HEK293 (cell line): ENCODE measurements at regions not wholly inside any gene's neighbourhood (a gene's known extent, or its start where the extent isn't known, plus 50 kb on each side); places are given as distances from the start of the nearest gene placed in this dataset.
"Not testable (repeated sequence)": the region's sequence is repeated elsewhere in the genome, so short reads cannot be mapped to it uniquely, and the experiment has no call there.

Experiments used
- CTCF ChIA-PET: fragments of 350-600 bp; formaldehyde crosslinking; extraction: SDS; loops from one replicate; lab custom pipeline; 2021; ENCODE audit warnings: antibody characterized with exemption; lab: Yijun Ruan, JAX
- POLR2A ChIA-PET: fragments of 300-600 bp; formaldehyde crosslinking; extraction: SDS; loops from one replicate; lab custom pipeline; 2020; ENCODE audit warnings: antibody characterized with exemption, inconsistent platforms; lab: Yijun Ruan, JAX
- H3K27ac ChIP-seq: fragments of 200-500 bp; sonication (Bioruptor generic); 2 replicates; pipeline ENCODE4 v1.5.1; 2014; ENCODE audit warnings: low read depth, low read length, control low read depth, inconsistent platforms; ENCODE audit errors: extremely low read depth
- H3K36me3 ChIP-seq, 2 experiments: fragments of 200-500 bp in 1 of 2; sonication (Bioruptor generic) in 1 of 2; 1 replicate in 1 of 2; 2 replicates in 1 of 2; pipeline ENCODE4 v1.5.1; 2014 to 2017; ENCODE audit warnings: inconsistent platforms in 2 of 2, low read length in 2 of 2; ENCODE audit not compliant: control insufficient read depth in 2 of 2, insufficient read depth in 1 of 2
- H3K4me1 ChIP-seq: fragments of 200-500 bp; sonication (Bioruptor generic); 2 replicates; pipeline ENCODE4 v1.5.1; 2014; ENCODE audit warnings: mild to moderate bottlenecking, low read length, inconsistent platforms; ENCODE audit not compliant: control insufficient read depth, insufficient read depth
- H3K4me3 ChIP-seq: 2 replicates; pipeline ENCODE4 v1.5.1; 2011; ENCODE audit warnings: low read depth, mild to moderate bottlenecking, control low read depth, low read length, moderate library complexity
- H3K9me3 ChIP-seq: fragments of 200-500 bp; sonication (Bioruptor generic); 2 replicates; pipeline ENCODE4 v1.5.1; 2014; ENCODE audit warnings: low read depth, low read length, inconsistent platforms; ENCODE audit not compliant: control insufficient read depth, insufficient read depth
- BCL11A ChIP-seq: fragments of 450-650 bp; formaldehyde crosslinking; IDR thresholded peaks from 2 replicates; pipeline ENCODE4 v1.5.1; 2016; ENCODE audit warnings: low read depth, missing biosample characterization, missing genetic modification characterization
- IKZF3 ChIP-seq: fragments of 450-650 bp; IDR thresholded peaks from 2 replicates; pipeline ENCODE4 v1.5.0; 2018; ENCODE audit warnings: missing biosample characterization, mild to moderate bottlenecking, missing genetic modification characterization, moderate library complexity
- KLF1 ChIP-seq: fragments of 450-650 bp; formaldehyde crosslinking; IDR thresholded peaks from 2 replicates; pipeline ENCODE4 v1.5.1; 2016; ENCODE audit warnings: missing biosample characterization, missing genetic modification characterization
- MEIS1 ChIP-seq: sonication (generic); formaldehyde crosslinking; IDR thresholded peaks from 2 replicates; pipeline ENCODE4 v1.8.1; 2022; ENCODE audit warnings: missing genetic modification reagents, mild to moderate bottlenecking, borderline replicate concordance
- ZBTB10 ChIP-seq: fragments of 450-650 bp; formaldehyde crosslinking; IDR thresholded peaks from 2 replicates; pipeline ENCODE4 v1.5.1; 2016; ENCODE audit warnings: missing biosample characterization, missing genetic modification characterization
- ZEB2 ChIP-seq: fragments of 450-650 bp; formaldehyde crosslinking; IDR thresholded peaks from 2 replicates; pipeline ENCODE4 v1.5.1; 2016; ENCODE audit warnings: missing biosample characterization, missing genetic modification characterization
- ZNF10 ChIP-seq: fragments of 450-650 bp; formaldehyde crosslinking; IDR thresholded peaks from 2 replicates; pipeline ENCODE4 v1.5.1; 2017; ENCODE audit warnings: missing biosample characterization, missing genetic modification characterization
- ZNF175 ChIP-seq: fragments of 450-650 bp; formaldehyde crosslinking; IDR thresholded peaks from 2 replicates; pipeline ENCODE4 v1.5.1; 2016; ENCODE audit warnings: missing biosample characterization, missing genetic modification characterization
- ZNF266 ChIP-seq: fragments of 450-650 bp; formaldehyde crosslinking; IDR thresholded peaks from 2 replicates; pipeline ENCODE4 v1.5.1; 2016; ENCODE audit warnings: missing biosample characterization, missing genetic modification characterization, low read depth
- ZNF311 ChIP-seq: fragments of 450-650 bp; formaldehyde crosslinking; IDR thresholded peaks from 2 replicates; pipeline ENCODE4 v1.5.1; 2017; ENCODE audit warnings: missing biosample characterization, missing genetic modification characterization, borderline replicate concordance
- ZNF324 ChIP-seq: fragments of 450-650 bp; formaldehyde crosslinking; IDR thresholded peaks from 2 replicates; pipeline ENCODE4 v1.5.1; 2016; ENCODE audit warnings: missing biosample characterization, missing genetic modification characterization
- ZNF341 ChIP-seq: fragments of 450-650 bp; formaldehyde crosslinking; IDR thresholded peaks from 2 replicates; pipeline ENCODE4; 2016; ENCODE audit warnings: low read depth, missing biosample characterization, missing genetic modification characterization
- ZNF354C ChIP-seq: fragments of 450-650 bp; formaldehyde crosslinking; IDR thresholded peaks from 2 replicates; pipeline ENCODE4 v1.5.1; 2016; ENCODE audit warnings: missing biosample characterization, missing genetic modification characterization, low read depth, borderline replicate concordance
- ZNF394 ChIP-seq: fragments of 450-650 bp; formaldehyde crosslinking; IDR thresholded peaks from 2 replicates; pipeline ENCODE4 v1.5.1; 2016; ENCODE audit warnings: missing biosample characterization, missing genetic modification characterization, mild to moderate bottlenecking, moderate library complexity, borderline replicate concordance
- ZNF398 ChIP-seq: fragments of 450-650 bp; formaldehyde crosslinking; IDR thresholded peaks from 2 replicates; pipeline ENCODE4 v1.5.1; 2017; ENCODE audit warnings: missing biosample characterization, missing genetic modification characterization
- ZNF404 ChIP-seq: fragments of 450-650 bp; formaldehyde crosslinking; IDR thresholded peaks from 2 replicates; pipeline ENCODE4 v1.5.1; 2017; ENCODE audit warnings: missing biosample characterization, missing genetic modification characterization
- ZNF501 ChIP-seq: fragments of 450-650 bp; formaldehyde crosslinking; IDR thresholded peaks from 2 replicates; pipeline ENCODE4 v1.5.1; 2016; ENCODE audit warnings: missing biosample characterization, missing genetic modification characterization
- ZNF558 ChIP-seq: fragments of 450-650 bp; formaldehyde crosslinking; IDR thresholded peaks from 2 replicates; pipeline ENCODE4 v1.5.1; 2016; ENCODE audit warnings: missing biosample characterization, missing genetic modification characterization
- ZNF626 ChIP-seq: fragments of 450-650 bp; sonication (Bioruptor Pico); formaldehyde crosslinking; IDR thresholded peaks from 2 replicates; pipeline ENCODE4 v1.5.1; 2018; ENCODE audit warnings: missing biosample characterization, missing genetic modification characterization, inconsistent platforms
- ZNF654 ChIP-seq: fragments of 450-650 bp; formaldehyde crosslinking; IDR thresholded peaks from 2 replicates; pipeline ENCODE4 v1.5.1; 2016; ENCODE audit warnings: low read depth, missing biosample characterization, missing genetic modification characterization
- ZNF76 ChIP-seq: fragments of 450-650 bp; formaldehyde crosslinking; IDR thresholded peaks from 2 replicates; pipeline ENCODE4; 2016; ENCODE audit warnings: low read depth, missing biosample characterization, missing genetic modification characterization, borderline replicate concordance
- TF ChIP-seq, protein P1 (sequence below): fragments of 450-650 bp; formaldehyde crosslinking; IDR thresholded peaks from 2 replicates; pipeline ENCODE4 v1.5.1; 2016; ENCODE audit warnings: missing biosample characterization, missing genetic modification characterization

DNA sequence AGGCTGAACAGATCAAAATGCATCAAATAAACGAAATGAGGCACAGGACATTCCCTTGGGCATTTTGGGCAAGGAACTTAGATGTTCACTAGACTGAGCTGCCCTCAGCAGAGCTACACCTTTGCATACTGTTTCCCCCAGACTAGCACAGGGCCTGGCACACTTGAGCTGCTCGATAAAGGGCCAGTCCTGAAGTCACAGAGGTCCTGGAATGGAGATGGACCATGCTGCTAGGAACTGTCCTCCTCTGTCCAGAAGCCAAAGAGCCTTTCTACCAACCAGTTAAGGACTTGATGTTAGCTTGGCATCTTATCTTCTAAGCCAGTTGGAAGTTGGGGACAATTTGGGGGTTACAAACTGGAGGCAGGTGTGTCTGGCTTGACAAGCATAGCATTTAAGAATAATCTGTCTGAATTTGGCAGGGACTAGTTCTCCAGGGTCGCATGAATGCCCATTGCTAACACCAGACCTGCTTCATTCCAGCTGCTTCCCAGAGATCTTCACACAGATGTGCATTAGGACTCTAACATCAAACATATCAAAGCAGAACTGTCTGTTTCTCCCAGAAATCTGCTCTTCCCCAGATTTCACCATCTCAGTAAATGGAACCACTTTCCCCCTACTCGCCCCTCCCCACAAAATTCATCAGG lies 152.2 kb upstream of the PDE1C start:
- CTCF ChIA-PET: no interaction called here
- POLR2A ChIA-PET: no interaction called here
- H3K4me1 ChIP-seq: no peaks in the 10 kb centered on the region
- TF ChIP-seq ZNF626 (tag by site-specific recombination) (no peak), ZNF76 (no peak), ZNF654 (tag by site-specific recombination) (no peak), ZNF10 (no peak), ZNF354C (tag by site-specific recombination) (no peak), IKZF3 (tag by site-specific recombination) (no peak), ZNF175 (no peak)
- TF ChIP-seq, all 188 proteins: peak for 0
- H3K9me3 ChIP-seq: no peaks in the 10 kb centered on the region
- H3K27ac ChIP-seq: no peak overlapping the region
- no peaks in the 10 kb centered on the region for H3K36me3 ChIP-seq
- no peak overlapping the region for H3K4me3 ChIP-seq

DNA sequence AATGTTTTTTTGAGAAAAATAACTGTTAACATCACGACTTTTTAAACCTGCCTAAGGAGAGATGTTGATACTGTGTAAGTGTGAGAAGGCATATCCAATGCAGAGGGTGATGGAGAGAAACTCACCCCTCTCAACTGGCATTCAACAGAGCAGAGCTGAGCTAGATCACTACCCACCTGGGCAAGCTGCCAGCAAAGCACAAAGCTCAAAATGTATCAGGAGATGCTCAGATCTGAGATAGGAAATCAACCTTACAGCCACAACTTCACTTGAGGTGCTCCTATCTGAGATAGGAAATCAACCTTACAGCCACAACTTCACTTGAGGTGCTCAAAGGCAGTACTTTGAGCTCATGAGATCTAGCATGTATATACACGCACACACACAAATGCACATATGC lies 151.5 kb upstream of the PDE1C start:
- Histone ChIP-seq H3K4me1 (no peaks in the 10 kb centered on the region), H3K9me3 (no peaks in the 10 kb centered on the region), H3K36me3 (no peaks in the 10 kb centered on the region), H3K27ac (no peak overlapping the region), H3K4me3 (no peak overlapping the region)
- ChIA-PET POLR2A (no interaction called here), CTCF (interaction anchor here (0.6 to 1.2 kb wide), 3 partner anchors 11 to 159 kb away, joined by 3 read pairs; no protein-coding TSS in a partner anchor)
- TF ChIP-seq ZNF654 (tag by site-specific recombination): no peak
- no peak for TF ChIP-seq ZNF558 (tag by site-specific recombination)
- no peak for TF ChIP-seq MEIS1
- TF ChIP-seq ZNF501 (tag by site-specific recombination): no peak
- TF ChIP-seq ZNF341 (tag by site-specific recombination): no peak
- no peak for TF ChIP-seq ZNF311 (tag by site-specific recombination)
- no peak for TF ChIP-seq ZEB2 (tag by site-specific recombination)
- TF ChIP-seq BCL11A (tag by site-specific recombination): no peak

DNA sequence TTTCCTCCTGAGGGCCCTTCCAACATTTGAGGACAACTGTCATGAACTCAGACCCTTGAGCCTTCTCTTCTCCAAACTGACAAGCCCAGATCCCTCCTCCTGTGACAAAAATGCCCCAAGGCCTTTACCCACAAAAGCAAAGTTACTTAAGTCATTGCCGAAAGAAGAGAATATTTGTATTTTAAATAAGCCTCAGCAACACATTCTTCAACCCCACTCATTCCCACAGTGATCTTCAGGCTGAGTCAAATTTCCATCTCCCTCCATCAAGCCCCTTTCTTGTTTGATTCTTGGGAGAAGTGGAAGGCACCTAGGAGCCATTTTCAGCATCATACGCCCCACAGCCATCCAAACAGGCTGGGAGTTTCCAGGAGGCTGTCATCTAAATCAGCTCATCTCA lies 150.8 kb upstream of the PDE1C start:
- POLR2A ChIA-PET: no interaction called here
- CTCF ChIA-PET: interaction anchor here (0.6 to 1.2 kb wide), 3 partner anchors 11 to 160 kb away, joined by 3 read pairs; no protein-coding TSS in a partner anchor
- Histone ChIP-seq H3K9me3 (no peaks in the 10 kb centered on the region), H3K36me3 (no peaks in the 10 kb centered on the region), H3K4me1 (no peaks in the 10 kb centered on the region), H3K4me3 (no peak overlapping the region), H3K27ac (no peak overlapping the region)
- no peak for TF ChIP-seq ZNF398 (tag by site-specific recombination)
- TF ChIP-seq ZNF354C (tag by site-specific recombination): no peak
- TF ChIP-seq ZNF394: no peak
- no peak for TF ChIP-seq ZNF501 (tag by site-specific recombination)
- no peak for TF ChIP-seq ZNF266
- no peak for TF ChIP-seq ZNF404 (tag by site-specific recombination)
- TF ChIP-seq ZNF324 (tag by site-specific recombination): no peak
- no peak for TF ChIP-seq ZBTB10 (tag by site-specific recombination)
- TF ChIP-seq, protein P1, sequence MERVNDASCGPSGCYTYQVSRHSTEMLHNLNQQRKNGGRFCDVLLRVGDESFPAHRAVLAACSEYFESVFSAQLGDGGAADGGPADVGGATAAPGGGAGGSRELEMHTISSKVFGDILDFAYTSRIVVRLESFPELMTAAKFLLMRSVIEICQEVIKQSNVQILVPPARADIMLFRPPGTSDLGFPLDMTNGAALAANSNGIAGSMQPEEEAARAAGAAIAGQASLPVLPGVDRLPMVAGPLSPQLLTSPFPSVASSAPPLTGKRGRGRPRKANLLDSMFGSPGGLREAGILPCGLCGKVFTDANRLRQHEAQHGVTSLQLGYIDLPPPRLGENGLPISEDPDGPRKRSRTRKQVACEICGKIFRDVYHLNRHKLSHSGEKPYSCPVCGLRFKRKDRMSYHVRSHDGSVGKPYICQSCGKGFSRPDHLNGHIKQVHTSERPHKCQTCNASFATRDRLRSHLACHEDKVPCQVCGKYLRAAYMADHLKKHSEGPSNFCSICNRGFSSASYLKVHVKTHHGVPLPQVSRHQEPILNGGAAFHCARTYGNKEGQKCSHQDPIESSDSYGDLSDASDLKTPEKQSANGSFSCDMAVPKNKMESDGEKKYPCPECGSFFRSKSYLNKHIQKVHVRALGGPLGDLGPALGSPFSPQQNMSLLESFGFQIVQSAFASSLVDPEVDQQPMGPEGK (tag by site-specific recombination): no peak
- no peak for TF ChIP-seq KLF1

- H3K9me3 ChIP-seq, H3K4me3 ChIP-seq, H3K36me3 ChIP-seq, POLR2A ChIA-PET, H3K27ac ChIP-seq, H3K4me1 ChIP-seq: not testable (repeated sequence)
- CTCF ChIA-PET: interaction anchor here (2.0 kb wide), 1 partner anchor 9 kb away, joined by 8 read pairs; no protein-coding TSS in a partner anchor
These were observed 149.6 kb upstream of the PDE1C start for GRCh38 chr7:32219831-32220230.
